GM10248 (cell line): ENCODE measurements at regions not wholly inside any gene's neighbourhood (a gene's known extent, or its start where the extent isn't known, plus 50 kb on each side); places are given as distances from the start of the nearest gene placed in this dataset.

Experiments
- CTCF ChIA-PET: fragments of 300-600 bp; sonication (Branson Sonifier 250); formaldehyde crosslinking; extraction: SDS; loops from one replicate; lab custom pipeline; 2021; ENCODE audit warnings: antibody characterized with exemption; lab: Yijun Ruan, JAX
- POLR2A ChIA-PET: fragments of 350-650 bp; sonication (Branson Sonifier 250); formaldehyde crosslinking; extraction: SDS; loops from one replicate; lab custom pipeline; 2020; ENCODE audit warnings: antibody characterized with exemption; lab: Yijun Ruan, JAX
- DNase-seq: peaks from one replicate; pipeline ENCODE4 v3.0.0; 2012; ENCODE audit errors: extremely low spot score
- TF ChIP-seq, protein P1 (sequence below): IDR thresholded peaks from 2 replicates; pipeline ENCODE4 v1.5.1; 2012; ENCODE audit warnings: mild to moderate bottlenecking, low read depth; ENCODE audit errors: extremely low read depth, missing control alignments, control extremely low read depth

DNA sequence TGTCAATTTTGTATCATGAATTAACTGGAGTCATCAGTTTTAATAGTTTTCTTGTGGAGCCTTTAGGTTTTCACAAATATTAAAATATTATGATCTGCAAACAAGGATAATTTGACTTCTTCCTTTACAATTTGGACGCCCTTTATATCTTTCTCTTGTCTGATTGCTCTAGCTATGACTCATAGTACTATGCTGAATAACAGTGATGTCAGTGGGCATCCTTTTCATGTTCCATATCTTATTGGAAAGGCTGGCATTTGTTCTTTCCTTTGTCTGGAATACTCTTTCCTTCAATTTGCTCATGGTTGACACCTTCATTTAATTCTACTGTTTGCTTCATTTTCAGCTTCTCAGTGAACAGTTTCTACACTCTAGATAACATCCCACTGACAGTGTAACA is 1129.3 kb downstream of the SLITRK5 start:
- no peak for DNase-seq
- TF ChIP-seq, protein P1, sequence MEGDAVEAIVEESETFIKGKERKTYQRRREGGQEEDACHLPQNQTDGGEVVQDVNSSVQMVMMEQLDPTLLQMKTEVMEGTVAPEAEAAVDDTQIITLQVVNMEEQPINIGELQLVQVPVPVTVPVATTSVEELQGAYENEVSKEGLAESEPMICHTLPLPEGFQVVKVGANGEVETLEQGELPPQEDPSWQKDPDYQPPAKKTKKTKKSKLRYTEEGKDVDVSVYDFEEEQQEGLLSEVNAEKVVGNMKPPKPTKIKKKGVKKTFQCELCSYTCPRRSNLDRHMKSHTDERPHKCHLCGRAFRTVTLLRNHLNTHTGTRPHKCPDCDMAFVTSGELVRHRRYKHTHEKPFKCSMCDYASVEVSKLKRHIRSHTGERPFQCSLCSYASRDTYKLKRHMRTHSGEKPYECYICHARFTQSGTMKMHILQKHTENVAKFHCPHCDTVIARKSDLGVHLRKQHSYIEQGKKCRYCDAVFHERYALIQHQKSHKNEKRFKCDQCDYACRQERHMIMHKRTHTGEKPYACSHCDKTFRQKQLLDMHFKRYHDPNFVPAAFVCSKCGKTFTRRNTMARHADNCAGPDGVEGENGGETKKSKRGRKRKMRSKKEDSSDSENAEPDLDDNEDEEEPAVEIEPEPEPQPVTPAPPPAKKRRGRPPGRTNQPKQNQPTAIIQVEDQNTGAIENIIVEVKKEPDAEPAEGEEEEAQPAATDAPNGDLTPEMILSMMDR, result no peak
- POLR2A ChIA-PET, result no interaction called here
- CTCF ChIA-PET, result no interaction called here

DNA sequence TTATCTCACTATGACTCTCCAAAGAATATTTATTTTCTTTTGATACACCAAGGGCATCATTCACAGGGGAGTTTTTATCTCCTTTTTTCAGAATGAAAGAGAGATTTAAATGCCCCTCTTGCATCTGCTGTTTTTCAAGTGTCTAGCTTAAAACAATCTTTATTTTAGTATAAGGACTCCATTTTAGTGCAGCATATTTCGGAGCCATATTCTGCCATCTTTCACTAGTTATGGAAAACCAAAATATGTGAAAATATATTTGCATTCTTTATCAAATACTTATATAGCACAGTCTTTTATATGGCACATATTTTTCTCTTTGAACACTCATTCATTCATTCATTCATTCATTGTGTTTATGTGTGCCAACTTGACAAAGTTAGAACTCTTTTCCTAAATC is 1130.2 kb downstream of the SLITRK5 start:
- ChIA-PET POLR2A (no interaction called here), CTCF (no interaction called here)
- TF ChIP-seq, protein P1, result no peak
- DNase-seq, result no peak

DNA sequence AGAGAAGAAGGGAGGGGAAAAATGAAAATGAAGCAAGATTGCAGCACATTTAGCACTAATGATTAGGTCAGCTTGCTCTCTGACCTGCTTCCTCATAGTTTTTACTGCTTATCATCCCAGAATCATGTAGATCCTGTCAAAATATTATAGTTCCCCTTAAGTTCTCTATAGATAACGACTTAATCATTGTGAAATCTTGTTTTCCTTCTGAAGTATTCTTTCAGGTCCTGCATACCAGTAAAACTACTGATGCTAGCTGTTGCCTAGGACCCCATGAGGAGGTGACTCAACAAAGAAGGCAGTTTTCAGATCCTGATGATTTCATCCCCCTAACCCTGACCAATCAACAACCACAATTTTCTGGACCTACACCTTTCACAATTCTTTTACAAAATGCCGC is 1131.7 kb downstream of the SLITRK5 start:
- no peak for DNase-seq
- CTCF ChIA-PET, result no interaction called here
- TF ChIP-seq, protein P1, result no peak
- POLR2A ChIA-PET, result no interaction called here

DNA sequence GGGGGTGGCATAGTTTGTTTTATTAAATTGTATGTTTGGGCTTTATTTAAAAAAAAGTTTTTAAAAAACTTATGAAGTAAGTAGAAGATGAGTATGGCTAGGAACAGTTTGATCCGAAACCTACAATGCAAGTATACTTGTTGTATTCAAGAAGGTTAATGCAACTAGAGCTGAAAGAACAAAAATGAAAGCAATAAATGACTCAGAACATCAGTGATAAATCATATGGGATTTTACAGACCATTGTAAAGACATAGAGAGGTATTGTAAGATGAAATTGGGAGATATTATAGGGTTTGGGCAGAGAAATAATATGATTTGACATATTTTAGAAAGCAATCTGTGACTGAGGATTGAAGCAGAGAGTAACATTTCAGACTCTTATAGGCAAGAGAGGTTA is 1135.3 kb downstream of the SLITRK5 start:
- POLR2A ChIA-PET, result no interaction called here
- TF ChIP-seq, protein P1, result no peak
- CTCF ChIA-PET, result no interaction called here

DNA sequence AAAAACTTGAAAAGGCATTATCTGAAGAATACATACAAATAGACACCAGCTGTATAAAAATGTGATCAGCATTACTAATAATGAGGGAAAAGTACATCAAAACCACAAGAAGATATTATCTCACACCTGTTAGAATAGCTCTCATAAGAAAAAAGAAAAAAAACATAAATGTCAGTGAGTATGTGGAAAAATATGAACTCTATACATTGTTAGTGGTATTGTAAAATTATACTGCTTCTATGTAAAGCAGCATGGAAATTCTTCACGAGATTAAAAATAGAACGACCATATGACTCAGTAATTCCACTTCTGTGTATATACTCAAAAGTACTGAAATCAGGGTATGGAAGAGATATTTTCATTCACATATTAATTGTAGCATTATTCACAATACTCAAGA is 1146.4 kb downstream of the SLITRK5 start:
- DNase-seq, result no peak
- ChIA-PET CTCF (no interaction called here), POLR2A (no interaction called here)
- TF ChIP-seq, protein P1, result no peak

More for the DNA sequence above, 1135.3 kb downstream of the SLITRK5 start:
- no peak for DNase-seq

DNA sequence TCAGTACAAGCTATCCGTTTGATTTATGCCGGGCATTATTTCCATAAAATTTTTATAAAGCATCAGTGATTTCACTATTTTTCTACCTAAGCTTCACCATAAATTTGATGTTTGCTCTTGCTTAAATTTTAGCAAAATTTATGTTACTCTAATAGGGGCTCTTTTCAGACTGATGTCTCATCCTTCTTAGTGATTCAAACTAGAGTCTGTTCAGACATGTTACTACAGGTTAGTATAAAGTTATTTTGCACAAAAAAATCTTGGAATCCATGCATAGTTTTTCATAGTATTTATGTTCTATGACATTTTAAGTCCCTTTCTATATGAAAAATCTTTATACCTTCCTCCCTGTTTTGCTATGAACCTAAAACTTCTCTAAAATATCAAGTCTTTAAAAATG is 1151.9 kb downstream of the SLITRK5 start:
- TF ChIP-seq, protein P1, result no peak
- no peak for DNase-seq
- POLR2A ChIA-PET, result no interaction called here
- CTCF ChIA-PET, result no interaction called here

DNA sequence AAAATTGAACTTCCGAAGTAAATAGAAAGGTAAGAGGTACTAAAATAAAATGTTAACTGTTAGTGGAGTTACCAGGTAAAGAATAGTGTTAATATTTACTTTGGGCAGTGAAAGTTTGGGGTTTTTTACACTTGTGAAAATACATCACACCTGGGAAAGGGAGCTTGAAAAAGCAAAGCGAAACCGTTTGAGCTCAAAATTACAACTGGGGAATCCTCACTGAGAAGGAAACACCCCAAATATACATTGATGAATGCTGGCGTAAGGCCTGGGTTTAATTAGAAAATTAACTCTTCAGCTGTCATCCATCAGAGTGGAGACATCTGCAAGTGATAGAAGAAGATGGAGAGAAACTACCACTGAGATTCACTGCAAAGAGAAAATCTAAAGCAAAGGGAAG is 1153.0 kb downstream of the SLITRK5 start:
- no peak for DNase-seq
- CTCF ChIA-PET, result no interaction called here
- TF ChIP-seq, protein P1, result no peak
- POLR2A ChIA-PET, result no interaction called here
